Large intestine (tissue), 3 donors: ENCODE measurements at regions not wholly inside any gene's neighbourhood (a gene's known extent, or its start where the extent isn't known, plus 50 kb on each side); places are given as distances from the start of the nearest gene placed in this dataset.
"Not testable (repeated sequence)": the region's sequence is repeated elsewhere in the genome, so short reads cannot be mapped to it uniquely, and the experiment has no call there.

Source experiments
- DNase-seq, 2 donors: peaks; one replicate each; pipeline versions ENCODE4 v3.0.0 to v3.0.0-alpha.2; 2013
- H3K27ac ChIP-seq: one replicate; pipeline ENCODE4 v1.5.1; 2013; ENCODE audit warnings: low read length
- H3K27me3 ChIP-seq: 2 replicates; pipeline ENCODE4 v1.6.1; 2013; ENCODE audit warnings: low read length; ENCODE audit not compliant: control insufficient read depth, insufficient read depth
- H3K36me3 ChIP-seq: 2 replicates; pipeline ENCODE4 v1.6.1; 2013; ENCODE audit warnings: low read length; ENCODE audit not compliant: control insufficient read depth, insufficient read depth
- H3K4me1 ChIP-seq: one replicate; pipeline ENCODE4 v1.6.1; 2013; ENCODE audit warnings: low read length; ENCODE audit not compliant: control insufficient read depth, insufficient read depth
- H3K4me3 ChIP-seq: one replicate; pipeline ENCODE4 v1.5.1; 2013; ENCODE audit warnings: low read length
- H3K9me3 ChIP-seq: one replicate; pipeline ENCODE4 v1.6.1; 2013; ENCODE audit warnings: mild to moderate bottlenecking, low read depth, low read length, moderate library complexity; ENCODE audit not compliant: control insufficient read depth
- WGBS: methylation state at CpG from one replicate; pipeline ENCODE4 v1.1.5; 2013; ENCODE audit warnings: low lambda C conversion rate; ENCODE audit not compliant: insufficient coverage; 5-methylcytosine and 5-hydroxymethylcytosine counted together

GRCh38 chr18:4789506-4789905 lies 334.4 kb upstream of the DLGAP1 start:
- no CpG with 5 or more reads among the region's 1 CpG for WGBS
- H3K4me1 ChIP-seq, result no peaks in the 10 kb centered on the region
- DNase-seq, result no peak
- no peak overlapping the region for H3K4me3 ChIP-seq
- H3K36me3 ChIP-seq, result no peaks in the 10 kb centered on the region
- H3K27me3 ChIP-seq, result no peaks in the 10 kb centered on the region
- H3K9me3 ChIP-seq, result peaks cover 11% of the 10 kb centered on the region
- H3K27ac ChIP-seq, result no peak overlapping the region

GRCh38 chr18:4781873-4782272 lies 326.8 kb upstream of the DLGAP1 start:
- H3K27ac ChIP-seq, result no peak overlapping the region
- no peaks in the 10 kb centered on the region for H3K4me1 ChIP-seq
- H3K36me3 ChIP-seq, result no peaks in the 10 kb centered on the region
- H3K27me3 ChIP-seq, result no peaks in the 10 kb centered on the region
- H3K9me3 ChIP-seq, result peaks cover 3% of the 10 kb centered on the region
- WGBS, result no CpG with 5 or more reads among the region's 1 CpG
- H3K4me3 ChIP-seq, result no peak overlapping the region
- DNase-seq, result no peak

DNA sequence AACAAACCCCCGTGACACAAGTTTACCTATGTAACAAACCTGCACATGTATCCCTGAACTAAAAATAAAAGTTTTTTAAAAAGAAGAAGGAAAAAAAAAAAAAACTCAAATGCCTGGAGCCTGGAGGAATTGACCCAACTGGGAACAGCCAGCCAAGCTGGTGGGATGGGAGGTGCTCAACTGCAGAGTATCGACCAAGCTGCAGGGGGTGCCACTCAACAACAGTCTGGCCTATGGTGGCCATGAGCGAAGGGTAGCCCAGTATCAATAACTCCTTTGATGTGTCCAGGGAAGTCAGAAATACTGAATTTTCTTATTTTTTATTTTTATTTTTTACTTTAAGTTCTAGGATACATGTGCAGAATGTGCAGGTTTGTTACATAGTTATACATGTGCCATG lies 310.3 kb upstream of the DLGAP1 start:
- Histone ChIP-seq H3K4me3 (no peak overlapping the region), H3K9me3 (no peaks in the 10 kb centered on the region), H3K27me3 (no peaks in the 10 kb centered on the region), H3K4me1 (no peaks in the 10 kb centered on the region), H3K27ac (no peak overlapping the region), H3K36me3 (no peaks in the 10 kb centered on the region)
- no peak for DNase-seq
- 92% methylated on average over 2 of the region's 3 CpGs for WGBS

GRCh38 chr18:4762330-4762729 lies 307.2 kb upstream of the DLGAP1 start:
- no peak overlapping the region for H3K27ac ChIP-seq
- H3K27me3 ChIP-seq, result no peaks in the 10 kb centered on the region
- DNase-seq, result no peak
- H3K4me3 ChIP-seq, result no peak overlapping the region
- H3K36me3 ChIP-seq, result no peaks in the 10 kb centered on the region
- no peaks in the 10 kb centered on the region for H3K4me1 ChIP-seq
- no peaks in the 10 kb centered on the region for H3K9me3 ChIP-seq
- no CpG with 5 or more reads among the region's 3 CpGs for WGBS

DNA sequence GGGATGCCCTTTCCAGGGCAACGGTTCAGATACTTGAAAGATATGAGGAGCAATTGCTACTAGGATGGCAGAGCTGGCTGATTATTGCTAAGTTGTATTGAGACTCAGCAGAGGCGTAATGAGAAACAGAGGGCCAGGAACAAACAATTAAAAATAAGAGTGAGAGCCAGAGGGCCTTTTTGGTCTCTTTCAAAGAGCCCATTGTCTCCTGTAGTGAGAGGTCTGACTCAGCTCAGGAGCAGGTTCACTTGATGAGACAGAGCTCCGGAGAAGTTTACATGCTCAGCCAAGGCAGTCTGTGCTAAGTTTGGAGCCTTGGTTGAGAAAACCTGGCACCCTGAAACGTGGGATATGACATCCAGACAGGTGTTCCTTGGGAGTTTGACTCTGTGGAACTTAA lies 303.9 kb upstream of the DLGAP1 start:
- H3K4me1 ChIP-seq, result no peaks in the 10 kb centered on the region
- no CpG with 5 or more reads among the region's 4 CpGs for WGBS
- no peak overlapping the region for H3K27ac ChIP-seq
- no peak for DNase-seq
- H3K36me3 ChIP-seq, result no peaks in the 10 kb centered on the region
- no peaks in the 10 kb centered on the region for H3K27me3 ChIP-seq
- no peaks in the 10 kb centered on the region for H3K9me3 ChIP-seq
- H3K4me3 ChIP-seq, result no peak overlapping the region

DNA sequence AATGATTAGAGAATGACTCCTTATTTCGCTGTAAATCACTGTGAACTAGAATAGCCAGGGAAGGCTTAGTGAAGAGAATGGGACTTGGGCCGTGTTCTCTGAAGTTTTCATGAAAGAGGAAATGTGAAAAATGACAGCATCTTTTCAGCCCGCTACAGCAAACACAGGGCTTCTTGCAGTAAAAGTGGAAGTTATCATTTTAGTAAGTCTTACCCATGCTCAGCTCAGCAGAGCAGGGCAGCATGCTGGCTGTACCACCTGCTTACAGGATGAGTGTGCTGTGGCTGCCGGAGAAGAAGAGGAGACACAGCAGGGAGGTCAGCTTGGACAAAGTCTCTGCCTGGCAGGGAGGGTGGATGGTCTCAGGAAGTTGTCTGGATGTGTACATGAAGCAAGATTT lies 300.7 kb upstream of the DLGAP1 start:
- H3K36me3 ChIP-seq, result no peaks in the 10 kb centered on the region
- no peak overlapping the region for H3K4me3 ChIP-seq
- 100% methylated on average over 1 of the region's 4 CpGs for WGBS
- H3K27me3 ChIP-seq, result no peaks in the 10 kb centered on the region
- H3K27ac ChIP-seq, result no peak overlapping the region
- no peaks in the 10 kb centered on the region for H3K4me1 ChIP-seq
- H3K9me3 ChIP-seq, result no peaks in the 10 kb centered on the region
- DNase-seq, result no peak

GRCh38 chr18:4753151-4753550 lies 298.0 kb upstream of the DLGAP1 start:
- DNase-seq, H3K36me3 ChIP-seq, H3K4me3 ChIP-seq, H3K27me3 ChIP-seq, H3K4me1 ChIP-seq, H3K9me3 ChIP-seq, H3K27ac ChIP-seq: not testable (repeated sequence)
- WGBS, result 80% methylated on average over 2 of the region's 6 CpGs

DNA sequence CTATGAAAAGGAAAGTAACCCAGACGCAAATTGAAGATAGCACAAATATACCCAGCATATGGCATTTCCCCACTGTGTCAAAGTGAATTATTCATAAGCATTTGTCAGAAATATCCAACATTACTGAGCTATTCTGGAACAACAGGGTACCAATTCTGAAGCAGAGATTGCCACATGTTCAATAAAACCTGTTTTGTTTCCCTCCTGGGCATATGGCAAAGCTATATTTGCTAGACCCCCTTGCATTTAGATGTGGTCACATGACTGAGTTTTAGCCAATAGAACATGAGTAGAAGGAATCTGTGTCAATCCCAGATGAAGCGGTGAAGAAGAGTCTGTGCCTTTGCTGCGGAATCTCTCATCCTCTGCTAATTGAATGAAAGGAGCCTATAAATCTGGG lies 296.4 kb upstream of the DLGAP1 start:
- H3K36me3 ChIP-seq, result no peaks in the 10 kb centered on the region
- DNase-seq, result no peak
- H3K4me3 ChIP-seq, result no peak overlapping the region
- H3K9me3 ChIP-seq, result no peaks in the 10 kb centered on the region
- no CpG with 5 or more reads among the region's 3 CpGs for WGBS
- H3K4me1 ChIP-seq, result no peaks in the 10 kb centered on the region
- H3K27ac ChIP-seq, result no peak overlapping the region
- H3K27me3 ChIP-seq, result no peaks in the 10 kb centered on the region

DNA sequence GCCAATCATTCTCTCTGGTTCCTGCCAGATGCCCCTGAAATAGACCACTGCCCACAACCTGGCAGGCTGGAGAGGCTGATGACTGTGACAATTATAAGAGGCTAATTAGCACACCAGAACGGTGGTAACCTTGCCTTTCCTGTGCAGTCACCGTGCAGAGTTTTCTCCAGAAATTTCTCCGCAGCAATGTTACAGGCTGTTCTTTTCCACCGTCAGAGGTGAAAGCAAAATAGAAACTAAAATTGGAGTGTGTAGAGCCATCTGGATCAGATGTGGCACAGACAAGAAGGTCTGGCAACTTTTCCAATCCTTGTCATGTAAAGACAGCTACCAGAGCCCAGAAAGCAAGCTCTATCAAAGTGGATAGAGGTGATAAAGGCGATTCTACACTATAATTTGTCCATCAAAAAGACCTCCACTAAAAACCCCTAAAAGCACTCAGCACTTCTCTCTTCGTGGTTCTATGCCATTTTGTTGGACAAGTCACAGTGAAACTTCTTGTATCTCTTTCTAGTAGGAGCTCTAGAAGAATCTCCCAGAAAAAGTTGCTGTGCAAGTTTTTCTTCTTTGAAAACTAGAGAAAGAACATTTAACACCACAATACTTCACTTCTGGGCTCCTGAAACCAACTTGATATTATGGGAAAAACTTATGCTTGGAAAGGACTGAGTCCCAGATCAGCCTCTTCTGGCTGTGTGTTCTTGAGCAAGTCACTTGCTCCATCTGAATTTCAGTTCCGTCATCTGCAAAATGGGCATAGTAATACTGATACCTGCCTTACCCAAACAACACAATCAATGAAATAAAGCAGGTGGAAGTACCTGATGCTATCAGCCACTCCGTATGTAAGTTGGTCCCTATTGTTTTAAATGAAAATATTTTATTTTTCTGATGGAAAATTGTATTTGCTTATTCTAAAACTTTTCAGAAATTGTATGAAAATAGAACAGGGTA lies 295.6 kb upstream of the DLGAP1 start:
- WGBS, result 40% methylated on average over 1 of the region's 8 CpGs
- Histone ChIP-seq H3K4me3 (no peak overlapping the region), H3K27ac (no peak overlapping the region), H3K27me3 (no peaks in the 10 kb centered on the region), H3K9me3 (no peaks in the 10 kb centered on the region), H3K36me3 (no peaks in the 10 kb centered on the region), H3K4me1 (no peaks in the 10 kb centered on the region)
- DNase-seq, result no peak

DNA sequence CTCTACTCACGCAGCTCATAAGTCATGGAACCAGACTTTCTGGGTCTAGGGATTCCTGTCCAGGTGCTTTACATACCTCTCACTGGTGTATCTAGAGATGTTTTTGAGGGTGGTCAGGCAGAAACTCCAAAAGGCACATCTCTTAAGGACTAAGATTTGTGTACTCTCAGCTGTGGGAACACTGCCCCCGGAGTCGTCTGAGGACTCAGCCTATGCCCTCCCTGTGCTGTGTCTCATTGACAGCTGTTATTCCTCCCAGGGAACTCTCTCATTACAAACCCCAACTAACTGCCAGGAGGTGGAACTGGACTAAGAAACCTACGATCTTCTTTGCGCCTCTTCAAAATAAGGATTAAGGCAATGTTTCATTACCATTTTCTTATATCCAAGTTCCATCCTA lies 293.9 kb upstream of the DLGAP1 start:
- H3K36me3 ChIP-seq, result no peaks in the 10 kb centered on the region
- H3K27me3 ChIP-seq, result no peaks in the 10 kb centered on the region
- no peak overlapping the region for H3K27ac ChIP-seq
- no peaks in the 10 kb centered on the region for H3K9me3 ChIP-seq
- no peak overlapping the region for H3K4me3 ChIP-seq
- 86% methylated on average over 2 of the region's 5 CpGs for WGBS
- no peaks in the 10 kb centered on the region for H3K4me1 ChIP-seq
- DNase-seq, result no peak

- no peak for DNase-seq
- no peaks in the 10 kb centered on the region for H3K9me3 ChIP-seq
These were observed 279.8 kb upstream of the DLGAP1 start for GRCh38 chr18:4734903-4735302.

More at GRCh38 chr18:4734903-4735302, 279.8 kb upstream of the DLGAP1 start:
- H3K4me1 ChIP-seq, result no peaks in the 10 kb centered on the region
- no peak overlapping the region for H3K4me3 ChIP-seq
- H3K36me3 ChIP-seq, result no peaks in the 10 kb centered on the region
- H3K27ac ChIP-seq, result no peak overlapping the region
- no peaks in the 10 kb centered on the region for H3K27me3 ChIP-seq
- WGBS, result no CpG with 5 or more reads among the region's 1 CpG
